AG09319 (cell line): ENCODE measurements at regions not wholly inside any gene's neighbourhood (a gene's known extent, or its start where the extent isn't known, plus 50 kb on each side); places are given as distances from the start of the nearest gene placed in this dataset.

ENCODE experiments used
- DNase-seq: peaks from one replicate; pipeline ENCODE4 v3.0.0-alpha.2; 2010; ENCODE audit warnings: low read depth; ENCODE audit errors: extremely low read depth
- CTCF ChIP-seq: IDR thresholded peaks from 2 replicates; pipeline ENCODE4 v1.5.1; 2011; ENCODE audit warnings: low read depth, mild to moderate bottlenecking, inconsistent platforms, low read length, moderate library complexity

- TF ChIP-seq CTCF: no peak
- DNase-seq: no peak
These were observed 61.5 kb upstream of the API5 start for GRCh38 chr11:43250309-43250708.

DNA sequence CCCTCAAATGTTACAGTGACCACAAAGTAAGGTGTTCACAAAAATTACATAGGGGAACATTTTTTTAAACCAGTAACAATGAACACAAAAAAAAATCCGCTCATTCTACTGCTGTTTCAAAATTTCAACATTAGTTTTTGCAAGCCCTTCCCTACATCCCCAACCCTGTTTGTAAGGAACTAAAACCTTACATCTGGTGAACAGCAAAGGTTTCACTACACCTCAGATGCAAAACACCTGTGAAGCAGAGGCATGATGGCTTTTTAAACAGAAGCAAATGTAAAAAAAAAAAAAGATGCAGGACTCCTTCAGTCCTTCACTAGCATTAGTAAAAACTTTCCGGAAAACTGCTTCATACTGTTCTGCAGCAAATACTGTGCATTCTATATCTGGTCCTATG is 50.0 kb upstream of the API5 start:
- TF ChIP-seq CTCF: no peak
- no peak for DNase-seq
